ENCODE measurements at regions not wholly inside any gene's neighbourhood (a gene's known extent, or its start where the extent isn't known, plus 50 kb on each side); places are given as distances from the start of the nearest gene placed in this dataset.
A peak's percentile ranks its signal among the peaks of the same experiment; 100 is the strongest.

- DNase-seq, result no peak
These were observed 139.0 kb upstream of the ZNF462 start for GRCh38 chr9:106723926-106724325.

- DNase-seq, result no peak
These were observed 138.4 kb upstream of the ZNF462 start for GRCh38 chr9:106724566-106724965.

GRCh38 chr9:106726070-106726815, 136.7 kb upstream of the ZNF462 start:
- DNase-seq, result no peak

- DNase-seq, result no peak
These were observed 135.0 kb upstream of the ZNF462 start for GRCh38 chr9:106727969-106728368.

- DNase-seq, result no peak
These were observed 134.1 kb upstream of the ZNF462 start for GRCh38 chr9:106728860-106729259.

GRCh38 chr9:106731910-106732309, 131.1 kb upstream of the ZNF462 start:
- no peak for DNase-seq

GRCh38 chr9:106733828-106734380, 129.1 kb upstream of the ZNF462 start:
- no peak for DNase-seq

- DNase-seq, result no peak
These were observed 125.5 kb upstream of the ZNF462 start for GRCh38 chr9:106737516-106737915.

GRCh38 chr9:106738109-106738508, 124.9 kb upstream of the ZNF462 start:
- no peak for DNase-seq

- no peak for DNase-seq
These were observed 117.5 kb upstream of the ZNF462 start for GRCh38 chr9:106745457-106745856.

GRCh38 chr9:106745876-106746275, 117.1 kb upstream of the ZNF462 start:
- DNase-seq, result no peak

- no peak for DNase-seq
These were observed 111.3 kb upstream of the ZNF462 start for GRCh38 chr9:106751681-106752080.

- DNase-seq, result no peak
These were observed 110.4 kb upstream of the ZNF462 start for GRCh38 chr9:106752581-106752980.

GRCh38 chr9:106753155-106753671, 109.8 kb upstream of the ZNF462 start:
- DNase-seq, result no peak

- peak; percentile 68 for DNase-seq
These were observed 107.2 kb upstream of the ZNF462 start for GRCh38 chr9:106755736-106756135.

GRCh38 chr9:106757514-106757913, 105.5 kb upstream of the ZNF462 start:
- DNase-seq, result no peak

GRCh38 chr9:106758911-106759310, 104.1 kb upstream of the ZNF462 start:
- no peak for DNase-seq

- no peak for DNase-seq
These were observed 101.5 kb upstream of the ZNF462 start for GRCh38 chr9:106761493-106761892.

GRCh38 chr9:106766616-106767015, 96.3 kb upstream of the ZNF462 start:
- no peak for DNase-seq

- no peak for DNase-seq
These were observed 93.6 kb upstream of the ZNF462 start for GRCh38 chr9:106769331-106769730.

- DNase-seq, result no peak
These were observed 91.4 kb upstream of the ZNF462 start for GRCh38 chr9:106771608-106772007.

GRCh38 chr9:106772523-106773290, 90.3 kb upstream of the ZNF462 start:
- DNase-seq, result no peak

- no peak for DNase-seq
These were observed 89.2 kb upstream of the ZNF462 start for GRCh38 chr9:106773750-106774149.

GRCh38 chr9:106775960-106776359, 87.0 kb upstream of the ZNF462 start:
- no peak for DNase-seq
